Lower leg skin (tissue), 3 donors: ENCODE measurements at regions not wholly inside any gene's neighbourhood (a gene's known extent, or its start where the extent isn't known, plus 50 kb on each side); places are given as distances from the start of the nearest gene placed in this dataset.

ENCODE experiments used
- POLR2A ChIP-seq, 2 donors: fragments of 450-650 bp; IDR thresholded peaks; one replicate each; pipeline ENCODE4 v1.6.1; 2016 to 2017; ENCODE audit warnings: antibody characterized with exemption in 2 of 2, mild to moderate bottlenecking in 1 of 2, moderate library complexity in 1 of 2
- TF ChIP-seq, protein P1 (sequence below), 3 donors: fragments of 450-650 bp; IDR thresholded peaks; one replicate each; pipeline ENCODE4 v1.5.1; 2016; ENCODE audit warnings: antibody characterized with exemption in 3 of 3, mild to moderate bottlenecking in 3 of 3, moderate library complexity in 2 of 3

GRCh38 chr7:113304104-113304503 lies 185.8 kb upstream of the SMIM30 start:
- TF ChIP-seq, protein P1, sequence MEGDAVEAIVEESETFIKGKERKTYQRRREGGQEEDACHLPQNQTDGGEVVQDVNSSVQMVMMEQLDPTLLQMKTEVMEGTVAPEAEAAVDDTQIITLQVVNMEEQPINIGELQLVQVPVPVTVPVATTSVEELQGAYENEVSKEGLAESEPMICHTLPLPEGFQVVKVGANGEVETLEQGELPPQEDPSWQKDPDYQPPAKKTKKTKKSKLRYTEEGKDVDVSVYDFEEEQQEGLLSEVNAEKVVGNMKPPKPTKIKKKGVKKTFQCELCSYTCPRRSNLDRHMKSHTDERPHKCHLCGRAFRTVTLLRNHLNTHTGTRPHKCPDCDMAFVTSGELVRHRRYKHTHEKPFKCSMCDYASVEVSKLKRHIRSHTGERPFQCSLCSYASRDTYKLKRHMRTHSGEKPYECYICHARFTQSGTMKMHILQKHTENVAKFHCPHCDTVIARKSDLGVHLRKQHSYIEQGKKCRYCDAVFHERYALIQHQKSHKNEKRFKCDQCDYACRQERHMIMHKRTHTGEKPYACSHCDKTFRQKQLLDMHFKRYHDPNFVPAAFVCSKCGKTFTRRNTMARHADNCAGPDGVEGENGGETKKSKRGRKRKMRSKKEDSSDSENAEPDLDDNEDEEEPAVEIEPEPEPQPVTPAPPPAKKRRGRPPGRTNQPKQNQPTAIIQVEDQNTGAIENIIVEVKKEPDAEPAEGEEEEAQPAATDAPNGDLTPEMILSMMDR (IDR thresholded peaks at IDR 0.05) = no peak
- no peak for TF ChIP-seq POLR2A (IDR thresholded peaks at IDR 0.05)
